Common myeloid progenitor, CD34-positive (primary cell): ENCODE measurements at regions not wholly inside any gene's neighbourhood (a gene's known extent, or its start where the extent isn't known, plus 50 kb on each side); places are given as distances from the start of the nearest gene placed in this dataset.

Experiments used
- CTCF ChIA-PET: fragments of 350-600 bp; sonication (Branson Sonifier 250); formaldehyde crosslinking; loops from one replicate; lab custom pipeline; 2021; ENCODE audit warnings: antibody characterized with exemption; lab: Charles Lee
- POLR2A ChIA-PET: fragments of 350-600 bp; sonication (Branson Sonifier 250); formaldehyde crosslinking; loops from one replicate; lab custom pipeline; 2021; ENCODE audit warnings: antibody characterized with exemption; lab: Charles Lee
- DNase-seq, 3 donors: peaks; one replicate each; pipeline versions ENCODE4 v3.0.0 to v3.0.0-alpha.2; 2013
- H3K27ac ChIP-seq, 2 experiments: 1 replicate in 1 of 2; 2 replicates in 1 of 2; pipeline ENCODE4 v1.7.0; 2013; ENCODE audit warnings: inconsistent platforms in 2 of 2, low read length in 2 of 2, mild to moderate bottlenecking in 2 of 2, low read depth in 1 of 2, moderate library complexity in 1 of 2; ENCODE audit not compliant: severe bottlenecking in 2 of 2, insufficient read depth in 1 of 2, poor library complexity in 1 of 2
- H3K27me3 ChIP-seq, 5 experiments: replicated peaks in 2 of 5; 1 replicate in 3 of 5; 2 replicates in 2 of 5; pipeline versions ENCODE4 v1.6.1 to v1.7.0; 2013; ENCODE audit warnings: low read length in 4 of 5, mild to moderate bottlenecking in 2 of 5, moderate library complexity in 2 of 5, inconsistent platforms in 1 of 5; ENCODE audit not compliant: insufficient read depth in 5 of 5, control insufficient read depth in 4 of 5
- H3K36me3 ChIP-seq, 4 experiments: 1 replicate in 2 of 4; 2 replicates in 2 of 4; pipeline versions ENCODE4 v1.6.1 to v1.7.0; 2013; ENCODE audit warnings: low read length in 3 of 4, control low read depth in 1 of 4, mild to moderate bottlenecking in 1 of 4; ENCODE audit not compliant: control insufficient read depth in 4 of 4, insufficient read depth in 4 of 4
- H3K4me1 ChIP-seq, 4 experiments: 1 replicate in 3 of 4; 2 replicates in 1 of 4; pipeline versions ENCODE4 v1.6.1 to v1.7.1; 2013; ENCODE audit warnings: low read length in 3 of 4, mild to moderate bottlenecking in 3 of 4, control low read depth in 1 of 4, inconsistent platforms in 1 of 4, moderate library complexity in 1 of 4; ENCODE audit not compliant: control insufficient read depth in 4 of 4, insufficient read depth in 4 of 4; ENCODE audit errors: control extremely low read depth in 1 of 4
- H3K4me3 ChIP-seq, 7 experiments: 1 replicate in 4 of 7; 2 replicates in 3 of 7; pipeline versions ENCODE4 v1.5.1 to v1.7.0; 2013; ENCODE audit warnings: mild to moderate bottlenecking in 7 of 7, low read length in 6 of 7, moderate library complexity in 6 of 7, inconsistent platforms in 2 of 7, low read depth in 2 of 7, control low read depth in 1 of 7; ENCODE audit not compliant: insufficient read depth in 4 of 7, control insufficient read depth in 1 of 7; ENCODE audit errors: extremely low read depth in 1 of 7
- H3K9me3 ChIP-seq, 5 experiments: 1 replicate in 4 of 5; 2 replicates in 1 of 5; pipeline versions ENCODE4 v1.6.1 to v1.7.1; 2013; ENCODE audit warnings: low read length in 4 of 5, mild to moderate bottlenecking in 2 of 5, inconsistent platforms in 1 of 5, low read depth in 1 of 5, moderate library complexity in 1 of 5; ENCODE audit not compliant: control insufficient read depth in 4 of 5, insufficient read depth in 2 of 5; ENCODE audit errors: control extremely low read depth in 1 of 5
- WGBS: methylation state at CpG from one replicate; pipeline ENCODE4 v1.1.5; 2013; ENCODE audit not compliant: insufficient coverage; 5-methylcytosine and 5-hydroxymethylcytosine counted together

- Histone ChIP-seq H3K4me3 (no peak overlapping the region), H3K27ac (no peak overlapping the region), H3K4me1 (peaks cover 0 to 15% (median 0%) of the 10 kb centered on the region in 4 experiments), H3K36me3 (no peaks in the 10 kb centered on the region), H3K9me3 (no peaks in the 10 kb centered on the region), H3K27me3 (peaks cover 0 to 12% (median 4%) of the 10 kb centered on the region in 5 experiments)
- ChIA-PET POLR2A (no interaction called here), CTCF (interaction anchor here (1.2 to 8.5 kb wide), 2 partner anchors 372 to 409 kb away, joined by 4 to 57 read pairs; no protein-coding TSS in a partner anchor)
- 25% methylated on average over 1 of the region's 1 CpG for WGBS
- DNase-seq = no peak
Observed at GRCh38 chr16:55947366-55947765, 72.2 kb upstream of the CES5A start.

GRCh38 chr16:55944377-55944802, 69.2 kb upstream of the CES5A start:
- Histone ChIP-seq H3K4me3 (no peak overlapping the region), H3K27me3 (peaks cover 0 to 16% (median 4%) of the 10 kb centered on the region in 5 experiments), H3K9me3 (peaks cover 0 to 2% (median 0%) of the 10 kb centered on the region in 5 experiments), H3K27ac (no peak overlapping the region), H3K4me1 (peaks cover 0 to 15% (median 0%) of the 10 kb centered on the region in 4 experiments), H3K36me3 (no peaks in the 10 kb centered on the region)
- POLR2A ChIA-PET = no interaction called here
- WGBS = 53% methylated on average over 8 of the region's 8 CpGs
- peak; percentile 22 to 53 (median 38) for DNase-seq
- CTCF ChIA-PET = interaction anchor here (1.4 to 8.5 kb wide), 6 partner anchors 12 to 375 kb away, joined by 4 to 57 read pairs (median 8); no protein-coding TSS in a partner anchor

- Histone ChIP-seq H3K27me3 (peaks cover 0 to 18% (median 4%) of the 10 kb centered on the region in 5 experiments), H3K27ac (no peak overlapping the region), H3K9me3 (peaks cover 0 to 3% (median 0%) of the 10 kb centered on the region in 5 experiments), H3K4me1 (peaks cover 0 to 12% (median 0%) of the 10 kb centered on the region in 4 experiments), H3K4me3 (no peak overlapping the region), H3K36me3 (no peaks in the 10 kb centered on the region)
- 65% methylated on average over 4 of the region's 4 CpGs for WGBS
- DNase-seq = no peak
- POLR2A ChIA-PET = no interaction called here
- CTCF ChIA-PET = interaction anchor here (1.1 to 8.5 kb wide), 7 partner anchors 10 to 380 kb away, joined by 3 to 57 read pairs (median 6); no protein-coding TSS in a partner anchor
Observed at GRCh38 chr16:55943267-55943666, 68.1 kb upstream of the CES5A start.

- Histone ChIP-seq H3K4me3 (no peak overlapping the region), H3K27me3 (peaks cover 0 to 18% (median 4%) of the 10 kb centered on the region in 5 experiments), H3K36me3 (no peaks in the 10 kb centered on the region), H3K27ac (no peak overlapping the region), H3K9me3 (peaks cover 0 to 3% (median 0%) of the 10 kb centered on the region in 5 experiments), H3K4me1 (peaks cover 0 to 8% (median 0%) of the 10 kb centered on the region in 4 experiments)
- ChIA-PET CTCF (interaction anchor here (1.1 to 8.5 kb wide), 5 partner anchors 10 to 380 kb away, joined by 3 to 57 read pairs (median 5); no protein-coding TSS in a partner anchor), POLR2A (no interaction called here)
- 100% methylated on average over 2 of the region's 3 CpGs for WGBS
- DNase-seq = no peak
Observed at GRCh38 chr16:55942821-55943220, 67.6 kb upstream of the CES5A start.

GRCh38 chr16:55941552-55941951, 66.4 kb upstream of the CES5A start:
- Histone ChIP-seq H3K27me3 (peaks cover 0 to 15% (median 4%) of the 10 kb centered on the region in 5 experiments), H3K4me1 (no peaks in the 10 kb centered on the region), H3K36me3 (no peaks in the 10 kb centered on the region), H3K4me3 (no peak overlapping the region), H3K9me3 (peaks cover 0 to 3% (median 0%) of the 10 kb centered on the region in 5 experiments), H3K27ac (no peak overlapping the region)
- ChIA-PET CTCF (interaction anchor here (8.5 kb wide), 1 partner anchor 378 kb away, joined by 57 read pairs; no protein-coding TSS in a partner anchor), POLR2A (no interaction called here)
- no peak for DNase-seq
- WGBS = no CpG with 5 or more reads among the region's 2 CpGs

- H3K27ac ChIP-seq = no peak overlapping the region
- no peak overlapping the region for H3K4me3 ChIP-seq
- H3K4me1 ChIP-seq = no peaks in the 10 kb centered on the region
- ChIA-PET CTCF (no interaction called here), POLR2A (no interaction called here)
- peaks cover 0 to 3% (median 0%) of the 10 kb centered on the region in 5 experiments for H3K9me3 ChIP-seq
- no peak for DNase-seq
- H3K27me3 ChIP-seq = peaks cover 0 to 12% (median 4%) of the 10 kb centered on the region in 5 experiments
- WGBS = 100% methylated on average over 1 of the region's 1 CpG
- no peaks in the 10 kb centered on the region for H3K36me3 ChIP-seq
Observed at GRCh38 chr16:55938126-55938525, 63.0 kb upstream of the CES5A start.

- WGBS = 97% methylated on average over 3 of the region's 3 CpGs
- no peaks in the 10 kb centered on the region for H3K27me3 ChIP-seq
- H3K27ac ChIP-seq = no peak overlapping the region
- H3K36me3 ChIP-seq = no peaks in the 10 kb centered on the region
- CTCF ChIA-PET = interaction anchor here (0.6 kb wide), 1 partner anchor 10 kb away, joined by 3 read pairs; no protein-coding TSS in a partner anchor
- no peak overlapping the region for H3K4me3 ChIP-seq
- peaks cover 0 to 2% (median 0%) of the 10 kb centered on the region in 5 experiments for H3K9me3 ChIP-seq
- no peak for DNase-seq
- POLR2A ChIA-PET = no interaction called here
- no peaks in the 10 kb centered on the region for H3K4me1 ChIP-seq
Observed at GRCh38 chr16:55933038-55933437, 57.9 kb upstream of the CES5A start.
